NCI-H2107 treated with DMSO at 0.1 percent for 48 hours (cell line): ENCODE measurements at regions not wholly inside any gene's neighbourhood (a gene's known extent, or its start where the extent isn't known, plus 50 kb on each side); places are given as distances from the start of the nearest gene placed in this dataset.

ENCODE experiments used
- DNase-seq: peaks from one replicate; lab custom pipeline; 2025; ENCODE audit not compliant: unreplicated experiment; lab: John Stamatoyannopoulos, UW

GRCh38 chr17:34826332-34826731 is 134.9 kb downstream of the CCT6B start:
- no peak for DNase-seq

- no peak for DNase-seq
These were observed 135.4 kb downstream of the CCT6B start for GRCh38 chr17:34825884-34826283.

- no peak for DNase-seq
These were observed 136.2 kb downstream of the CCT6B start for GRCh38 chr17:34825102-34825501.

DNA sequence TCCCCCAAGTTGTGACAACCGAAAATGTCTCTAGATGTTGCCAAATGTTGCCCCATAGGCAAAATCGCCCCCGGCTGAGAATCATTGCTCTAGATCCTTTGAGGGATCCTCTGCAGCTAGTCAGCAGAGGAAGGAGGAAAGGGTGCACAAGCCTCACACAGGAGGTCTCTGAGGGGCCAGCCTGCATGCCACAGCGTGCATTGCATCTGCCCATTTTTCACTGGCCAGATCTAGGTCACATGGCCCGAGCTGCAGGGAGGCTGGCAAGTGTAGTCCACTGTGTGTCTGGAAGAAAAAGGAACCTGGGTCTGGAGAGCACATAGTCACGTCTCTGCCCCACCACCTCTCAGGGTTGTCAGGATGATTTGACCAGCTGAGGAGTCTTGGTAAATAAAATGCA is 138.2 kb downstream of the CCT6B start:
- no peak for DNase-seq

- DNase-seq = no peak
These were observed 139.1 kb downstream of the CCT6B start for GRCh38 chr17:34822007-34822739.

- DNase-seq = no peak
These were observed 140.3 kb downstream of the CCT6B start for GRCh38 chr17:34820922-34821321.

GRCh38 chr17:34820248-34820801 is 140.9 kb downstream of the CCT6B start:
- peak; percentile 39 for DNase-seq

DNA sequence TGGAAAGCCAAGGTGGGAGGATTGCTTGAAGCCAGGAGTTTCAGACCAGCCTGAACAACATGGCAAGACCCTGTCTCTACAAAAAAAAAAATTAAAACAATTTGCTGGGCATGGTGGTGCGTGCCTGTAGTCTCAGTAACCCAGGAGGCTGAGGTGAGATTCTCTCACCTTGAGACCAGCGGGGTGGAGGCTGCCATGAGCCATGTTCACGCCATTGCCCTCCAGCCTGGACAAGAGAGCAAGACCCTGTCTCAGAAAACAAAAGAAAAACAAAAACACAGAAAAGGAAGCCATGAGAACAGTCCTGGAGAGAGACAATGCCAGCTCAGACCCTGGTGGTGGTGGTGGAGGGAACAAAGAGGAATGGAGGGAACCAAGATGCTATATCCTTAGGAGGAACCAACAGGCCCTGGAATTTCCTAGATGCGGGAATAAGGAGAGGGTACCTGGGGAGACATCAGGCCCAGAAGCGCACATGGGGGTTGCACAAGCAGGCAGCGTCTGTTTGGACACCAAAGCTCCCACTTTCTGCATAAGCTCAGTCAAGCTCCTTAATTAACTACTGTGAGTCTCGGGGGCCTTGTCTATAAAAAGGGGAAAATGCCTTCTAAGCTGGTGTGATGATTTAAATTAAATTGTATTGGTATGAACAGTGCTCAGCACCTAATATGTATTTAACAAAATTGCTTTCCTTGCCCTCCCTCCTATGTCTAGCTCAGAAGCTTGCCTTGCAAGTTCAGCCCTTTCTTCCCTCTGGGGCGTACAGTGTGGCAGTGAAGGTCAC is 143.8 kb downstream of the CCT6B start:
- DNase-seq = no peak

DNA sequence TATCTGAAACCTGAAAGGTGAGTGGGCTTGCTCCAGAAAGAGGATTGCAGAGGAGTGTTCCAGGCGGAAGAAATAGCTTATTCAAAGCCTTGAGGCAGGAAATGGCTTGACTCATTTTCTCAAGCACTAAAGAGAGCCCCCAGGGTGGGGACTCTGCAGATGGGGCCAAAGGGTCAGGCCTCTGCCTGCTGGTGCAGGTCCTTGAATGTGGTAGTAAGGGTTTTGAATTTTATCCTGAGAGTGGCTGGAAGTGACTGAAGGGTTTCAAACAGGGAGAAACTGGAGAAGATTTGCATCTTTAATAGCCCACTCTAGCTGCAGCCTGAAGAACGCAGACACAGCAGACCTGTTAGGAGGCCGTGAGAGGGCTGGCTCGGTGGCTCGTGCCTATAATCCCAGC is 144.4 kb downstream of the CCT6B start:
- DNase-seq = peak; percentile 49

DNA sequence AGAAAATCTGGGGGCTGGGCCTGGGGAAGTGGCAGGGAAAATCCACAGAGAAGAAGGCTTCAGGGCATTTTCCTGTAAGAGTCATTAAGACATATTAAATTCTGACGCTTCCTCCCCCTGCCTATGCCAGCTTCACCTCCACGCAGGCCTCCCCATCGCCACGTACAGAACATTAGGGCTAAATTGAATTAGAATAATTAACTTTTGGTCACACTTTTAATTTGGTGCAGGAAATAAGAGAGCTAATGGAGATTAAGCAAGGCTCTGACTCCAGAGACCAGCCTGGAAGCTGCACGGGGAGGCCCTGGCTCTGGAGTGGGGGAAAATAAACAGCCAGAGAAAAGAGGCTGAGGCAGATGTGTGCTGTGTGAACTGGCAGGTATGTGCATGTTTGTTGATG is 148.0 kb downstream of the CCT6B start:
- DNase-seq = no peak

GRCh38 chr17:34811561-34811960 is 149.7 kb downstream of the CCT6B start:
- no peak for DNase-seq

- no peak for DNase-seq
These were observed 160.6 kb downstream of the CCT6B start for GRCh38 chr17:34800661-34801060.

DNA sequence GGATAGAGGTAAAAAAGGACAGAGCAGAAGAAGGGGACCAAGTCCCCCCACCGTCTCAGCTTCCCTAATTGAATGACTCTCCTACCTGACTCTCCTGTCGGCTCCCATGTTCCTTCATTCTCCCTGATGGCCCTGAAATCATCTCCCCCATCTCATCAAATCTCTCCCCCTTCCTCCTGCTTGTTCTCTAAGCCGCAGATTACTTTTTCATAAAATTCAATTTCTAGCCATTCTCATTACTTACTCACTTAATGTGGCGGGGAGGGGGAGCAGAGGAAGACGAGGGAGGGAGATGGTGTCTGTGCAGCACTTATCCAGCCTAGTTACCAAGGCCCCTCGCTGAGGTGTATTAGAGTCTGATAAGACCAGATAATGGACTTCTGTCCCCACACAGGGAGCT is 161.5 kb downstream of the CCT6B start:
- no peak for DNase-seq

GRCh38 chr17:34798581-34798980 is 162.7 kb downstream of the CCT6B start:
- DNase-seq = no peak

GRCh38 chr17:34797720-34798119 is 163.5 kb downstream of the CCT6B start:
- DNase-seq = no peak

DNA sequence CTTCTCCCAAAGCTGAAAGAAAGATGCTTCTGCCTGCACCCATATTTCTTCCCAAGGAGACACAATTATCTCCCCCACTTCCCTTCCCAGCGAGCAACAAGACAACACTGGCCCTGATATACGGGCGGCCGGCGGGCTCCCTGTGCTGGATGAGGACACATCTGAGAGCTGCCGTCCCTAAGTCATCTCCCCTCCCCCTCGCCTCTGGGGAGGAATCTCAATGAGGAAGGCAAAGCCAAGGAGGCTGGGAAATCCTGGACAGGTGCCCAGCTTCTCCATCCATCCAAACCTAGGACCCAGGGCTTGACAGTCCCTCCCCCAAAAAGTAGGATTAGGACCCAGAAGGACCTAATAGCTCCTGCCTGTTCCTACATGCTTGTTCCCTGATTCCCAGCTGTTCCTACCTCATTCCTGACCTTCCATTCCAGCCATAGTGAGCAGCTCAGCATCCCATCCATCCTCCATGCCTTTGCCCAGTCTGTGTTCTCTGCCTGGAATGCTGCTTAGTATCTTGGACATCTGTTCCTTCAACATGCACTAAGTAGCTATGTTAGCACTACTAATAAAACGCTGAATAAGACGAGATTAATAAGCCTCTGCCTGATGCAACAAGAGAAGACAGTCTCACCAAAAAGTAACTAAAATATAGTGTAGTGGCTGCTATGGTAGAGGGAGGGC is 167.9 kb downstream of the CCT6B start:
- no peak for DNase-seq

DNA sequence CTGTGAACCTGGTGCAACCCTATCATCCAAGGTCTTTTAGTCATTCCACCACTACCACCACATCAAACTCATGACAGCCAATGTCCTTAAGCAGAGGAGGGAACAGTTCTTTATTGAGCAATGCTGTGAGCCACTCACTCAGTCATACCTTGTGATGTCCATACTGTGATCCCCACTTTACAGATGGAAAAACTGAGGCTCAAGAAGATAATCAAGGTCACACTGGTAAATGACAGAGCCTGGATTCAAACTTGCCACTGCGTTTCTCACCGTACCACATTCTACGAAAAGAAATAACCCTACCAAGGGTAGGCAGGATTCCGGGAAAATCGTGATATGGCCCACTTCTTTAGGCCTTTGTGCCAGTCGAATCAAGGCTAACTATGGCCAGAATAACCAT is 172.6 kb downstream of the CCT6B start:
- no peak for DNase-seq

GRCh38 chr17:34784526-34784925 is 176.7 kb downstream of the CCT6B start:
- DNase-seq = no peak

GRCh38 chr17:34782271-34782670 is 179.0 kb downstream of the CCT6B start:
- DNase-seq = no peak

- no peak for DNase-seq
These were observed 179.6 kb downstream of the CCT6B start for GRCh38 chr17:34781571-34782108.

DNA sequence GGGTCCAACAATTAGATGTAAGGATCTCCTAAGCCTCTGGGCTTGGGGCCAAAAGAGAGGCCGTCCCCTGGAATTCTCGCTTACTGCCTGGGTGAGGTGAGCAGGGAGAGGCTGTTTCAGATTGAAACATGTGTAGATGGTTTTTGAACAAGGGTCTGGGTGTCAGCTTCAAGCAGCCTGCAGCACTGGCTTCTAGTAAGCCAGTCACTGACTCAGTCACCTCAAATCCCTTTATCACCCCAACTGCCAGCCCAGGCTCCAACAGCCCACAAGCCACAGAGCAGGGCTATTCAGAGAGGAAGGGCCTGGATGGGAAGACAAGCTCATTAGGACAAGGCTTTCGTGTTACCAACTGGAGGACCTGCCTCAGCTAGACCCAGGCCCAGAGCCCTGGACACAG is 180.2 kb downstream of the CCT6B start:
- no peak for DNase-seq
